Activated CD8-positive, alpha-beta T cell treated with anti-CD3 and anti-CD28 coated beads for 36 hours (primary cell): ENCODE measurements at regions not wholly inside any gene's neighbourhood (a gene's known extent, or its start where the extent isn't known, plus 50 kb on each side); places are given as distances from the start of the nearest gene placed in this dataset.

ENCODE experiments used
- ATAC-seq: fragments of 200-7000 bp; cut with Tn5 transposase; one replicate; pipeline ENCODE4 v1.10.0; 2021; ENCODE audit warnings: mild to moderate bottlenecking, moderate library complexity
- CTCF ChIA-PET: fragments of 350-600 bp; sonication (Branson Sonifier 250); formaldehyde crosslinking; loops from one replicate; lab custom pipeline; 2021; ENCODE audit warnings: antibody characterized with exemption; lab: Charles Lee
- POLR2A ChIA-PET: fragments of 350-600 bp; sonication (Branson Sonifier 250); formaldehyde crosslinking; loops from one replicate; lab custom pipeline; 2021; ENCODE audit warnings: antibody characterized with exemption; lab: Charles Lee
- DNase-seq: peaks from one replicate; pipeline ENCODE4 v3.0.0-alpha.2; 2020
- H3K27ac Mint-ChIP-seq: one replicate; pipeline ENCODE4 v1.8.0; 2021; ENCODE audit warnings: mild to moderate bottlenecking, mixed read lengths
- H3K27me3 Mint-ChIP-seq: one replicate; pipeline ENCODE4 v1.8.0; 2021; ENCODE audit warnings: mixed read lengths
- H3K36me3 Mint-ChIP-seq: one replicate; pipeline ENCODE4 v1.8.0; 2021; ENCODE audit warnings: low read depth, mixed read lengths
- H3K4me1 Mint-ChIP-seq: one replicate; pipeline ENCODE4 v1.8.0; 2021; ENCODE audit warnings: low read depth, mixed read lengths
- H3K4me3 Mint-ChIP-seq: one replicate; pipeline ENCODE4 v1.8.0; 2021; ENCODE audit warnings: mild to moderate bottlenecking, moderate library complexity, mixed read lengths
- H3K9me3 Mint-ChIP-seq: one replicate; pipeline ENCODE4 v1.8.0; 2021; ENCODE audit warnings: mixed read lengths
- CTCF ChIP-seq: fragments of 200-600 bp; IDR thresholded peaks from one replicate; pipeline ENCODE4 v1.8.0; 2022; ENCODE audit warnings: antibody characterized with exemption, mild to moderate bottlenecking
- intact Hi-C: fragments of 100-400 bp; cut with micrococcal nuclease; formaldehyde crosslinking; loops from one replicate; pipeline ENCODE4 v1.10.0; 2022

GRCh38 chr5:126182971-126183695 is 240.1 kb upstream of the GRAMD2B start:
- Mint-ChIP-seq H3K4me3 (no peak overlapping the region), H3K27me3 (no peaks in the 10 kb centered on the region), H3K36me3 (no peaks in the 10 kb centered on the region), H3K9me3 (no peaks in the 10 kb centered on the region), H3K4me1 (no peaks in the 10 kb centered on the region), H3K27ac (no peak overlapping the region)
- intact Hi-C loops = no loop called here
- ChIA-PET POLR2A (no interaction called here), CTCF (no interaction called here)
- no peak for TF ChIP-seq CTCF
- ATAC-seq = no peak
- no peak for DNase-seq

- H3K4me1 Mint-ChIP-seq = no peaks in the 10 kb centered on the region
- ChIA-PET POLR2A (no interaction called here), CTCF (no interaction called here)
- H3K9me3 Mint-ChIP-seq = no peaks in the 10 kb centered on the region
- DNase-seq = no peak
- no peak for TF ChIP-seq CTCF
- H3K27ac Mint-ChIP-seq = no peak overlapping the region
- no peak for ATAC-seq
- intact Hi-C loops = no loop called here
- H3K4me3 Mint-ChIP-seq = no peak overlapping the region
- no peaks in the 10 kb centered on the region for H3K36me3 Mint-ChIP-seq
- no peaks in the 10 kb centered on the region for H3K27me3 Mint-ChIP-seq
Measured at GRCh38 chr5:126184474-126184873, 238.7 kb upstream of the GRAMD2B start.

- no peak overlapping the region for H3K27ac Mint-ChIP-seq
- POLR2A ChIA-PET = no interaction called here
Measured at GRCh38 chr5:126186210-126186609, 237.0 kb upstream of the GRAMD2B start.

GRCh38 chr5:126188804-126189203 is 234.4 kb upstream of the GRAMD2B start:
- DNase-seq (no peak), ATAC-seq (no peak)
- peaks cover 2% of the 10 kb centered on the region for H3K27me3 Mint-ChIP-seq
- intact Hi-C loops = no loop called here
- no peak overlapping the region for H3K27ac Mint-ChIP-seq
- TF ChIP-seq CTCF = no peak
- ChIA-PET POLR2A (no interaction called here), CTCF (no interaction called here)
- H3K36me3 Mint-ChIP-seq = no peaks in the 10 kb centered on the region
- no peak overlapping the region for H3K4me3 Mint-ChIP-seq
- no peaks in the 10 kb centered on the region for H3K9me3 Mint-ChIP-seq
- H3K4me1 Mint-ChIP-seq = no peaks in the 10 kb centered on the region

More at GRCh38 chr5:126186210-126186609, 237.0 kb upstream of the GRAMD2B start:
- no peaks in the 10 kb centered on the region for H3K36me3 Mint-ChIP-seq
- no peak for ATAC-seq
- H3K4me1 Mint-ChIP-seq = no peaks in the 10 kb centered on the region
- H3K27me3 Mint-ChIP-seq = no peaks in the 10 kb centered on the region
- CTCF ChIA-PET = no interaction called here
- no peak overlapping the region for H3K4me3 Mint-ChIP-seq
- intact Hi-C loops = no loop called here
- no peak for DNase-seq
- no peaks in the 10 kb centered on the region for H3K9me3 Mint-ChIP-seq
- no peak for TF ChIP-seq CTCF

GRCh38 chr5:126189231-126189630 is 234.0 kb upstream of the GRAMD2B start:
- no peak overlapping the region for H3K4me3 Mint-ChIP-seq
- POLR2A ChIA-PET = no interaction called here
- CTCF ChIA-PET = no interaction called here
- H3K4me1 Mint-ChIP-seq = no peaks in the 10 kb centered on the region
- ATAC-seq = no peak
- intact Hi-C loops = no loop called here
- no peaks in the 10 kb centered on the region for H3K36me3 Mint-ChIP-seq
- no peak for TF ChIP-seq CTCF
- no peak for DNase-seq
- H3K27me3 Mint-ChIP-seq = peaks cover 2% of the 10 kb centered on the region
- no peak overlapping the region for H3K27ac Mint-ChIP-seq
- no peaks in the 10 kb centered on the region for H3K9me3 Mint-ChIP-seq
